HFFc6 (cell line): ENCODE measurements at regions not wholly inside any gene's neighbourhood (a gene's known extent, or its start where the extent isn't known, plus 50 kb on each side); places are given as distances from the start of the nearest gene placed in this dataset.

ENCODE experiments used
- DNase-seq: peaks from one replicate; pipeline ENCODE4 v3.0.0-alpha.2; 2018
- H3K27ac Mint-ChIP-seq: 2 replicates; pipeline ENCODE4 v1.8.0; 2020; ENCODE audit warnings: mild to moderate bottlenecking, mixed read lengths
- H3K27me3 Mint-ChIP-seq: 2 replicates; pipeline ENCODE4 v1.8.0; 2021; ENCODE audit warnings: mild to moderate bottlenecking, moderate library complexity, mixed read lengths; ENCODE audit not compliant: insufficient read depth
- H3K36me3 Mint-ChIP-seq: 2 replicates; pipeline ENCODE4 v1.8.0; 2021; ENCODE audit warnings: low read depth, mixed read lengths
- H3K4me1 Mint-ChIP-seq: 2 replicates; pipeline ENCODE4 v1.8.0; 2020; ENCODE audit warnings: low read depth, mixed read lengths
- H3K4me3 Mint-ChIP-seq: 2 replicates; pipeline ENCODE4 v1.8.0; 2020; ENCODE audit warnings: mild to moderate bottlenecking, moderate library complexity, mixed read lengths
- H3K9me3 Mint-ChIP-seq: 2 replicates; pipeline ENCODE4 v1.8.0; 2020; ENCODE audit warnings: mild to moderate bottlenecking, mixed read lengths
- TF ChIP-seq, protein P1 (sequence below): fragments of 200-600 bp; sonication (generic); IDR thresholded peaks from 2 replicates; pipeline ENCODE4 v1.5.0; 2021; ENCODE audit warnings: antibody characterized with exemption, mild to moderate bottlenecking

DNA sequence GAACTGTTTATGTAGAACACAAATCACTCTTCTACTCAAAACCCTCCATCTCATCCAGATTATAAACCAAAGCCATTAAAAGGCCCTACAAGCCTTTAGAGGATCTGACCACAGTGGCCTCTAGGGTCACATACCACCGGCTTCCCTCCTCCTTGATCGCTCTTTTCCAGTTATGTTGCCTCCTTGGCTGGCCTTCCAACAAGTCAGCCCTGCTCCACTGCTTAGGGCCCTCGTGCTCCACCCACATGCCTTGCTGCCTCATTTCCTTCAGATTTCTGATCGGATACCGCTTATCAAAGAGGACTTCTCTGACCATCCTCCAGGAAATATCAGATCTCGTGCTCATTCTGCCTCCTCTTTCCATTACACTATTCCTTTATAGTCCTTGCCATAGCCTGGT, 139.4 kb upstream of the RAI14 start:
- no peak for DNase-seq
- no peaks in the 10 kb centered on the region for H3K9me3 Mint-ChIP-seq
- H3K4me3 Mint-ChIP-seq, result no peak overlapping the region
- no peaks in the 10 kb centered on the region for H3K36me3 Mint-ChIP-seq
- H3K4me1 Mint-ChIP-seq, result peaks cover 55% of the 10 kb centered on the region
- TF ChIP-seq, protein P1, sequence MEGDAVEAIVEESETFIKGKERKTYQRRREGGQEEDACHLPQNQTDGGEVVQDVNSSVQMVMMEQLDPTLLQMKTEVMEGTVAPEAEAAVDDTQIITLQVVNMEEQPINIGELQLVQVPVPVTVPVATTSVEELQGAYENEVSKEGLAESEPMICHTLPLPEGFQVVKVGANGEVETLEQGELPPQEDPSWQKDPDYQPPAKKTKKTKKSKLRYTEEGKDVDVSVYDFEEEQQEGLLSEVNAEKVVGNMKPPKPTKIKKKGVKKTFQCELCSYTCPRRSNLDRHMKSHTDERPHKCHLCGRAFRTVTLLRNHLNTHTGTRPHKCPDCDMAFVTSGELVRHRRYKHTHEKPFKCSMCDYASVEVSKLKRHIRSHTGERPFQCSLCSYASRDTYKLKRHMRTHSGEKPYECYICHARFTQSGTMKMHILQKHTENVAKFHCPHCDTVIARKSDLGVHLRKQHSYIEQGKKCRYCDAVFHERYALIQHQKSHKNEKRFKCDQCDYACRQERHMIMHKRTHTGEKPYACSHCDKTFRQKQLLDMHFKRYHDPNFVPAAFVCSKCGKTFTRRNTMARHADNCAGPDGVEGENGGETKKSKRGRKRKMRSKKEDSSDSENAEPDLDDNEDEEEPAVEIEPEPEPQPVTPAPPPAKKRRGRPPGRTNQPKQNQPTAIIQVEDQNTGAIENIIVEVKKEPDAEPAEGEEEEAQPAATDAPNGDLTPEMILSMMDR, result no peak
- H3K27ac Mint-ChIP-seq, result no peak overlapping the region
- no peaks in the 10 kb centered on the region for H3K27me3 Mint-ChIP-seq

DNA sequence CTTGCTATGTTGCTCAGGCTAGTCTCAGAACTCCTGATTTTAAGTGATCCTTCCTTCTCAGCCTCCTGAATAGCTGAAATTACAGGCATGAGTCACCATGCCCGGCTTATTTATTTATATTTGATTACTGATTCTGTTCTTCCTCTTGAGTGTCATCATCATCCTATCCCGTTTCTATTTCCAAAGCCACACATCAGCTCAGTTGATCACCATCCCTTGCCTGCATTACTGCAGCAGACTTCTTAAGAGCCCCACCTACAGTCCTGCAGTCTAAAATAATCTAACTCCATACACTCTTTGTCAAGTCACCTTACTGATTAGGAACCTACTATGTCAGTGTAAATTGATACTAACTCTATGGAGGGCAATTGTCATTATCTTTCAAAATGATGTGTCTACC, 138.9 kb upstream of the RAI14 start:
- Mint-ChIP-seq H3K36me3 (no peaks in the 10 kb centered on the region), H3K9me3 (no peaks in the 10 kb centered on the region), H3K4me3 (no peak overlapping the region), H3K4me1 (peaks cover 55% of the 10 kb centered on the region), H3K27ac (no peak overlapping the region), H3K27me3 (no peaks in the 10 kb centered on the region)
- peak; percentile 45 for DNase-seq
- TF ChIP-seq, protein P1, result no peak

DNA sequence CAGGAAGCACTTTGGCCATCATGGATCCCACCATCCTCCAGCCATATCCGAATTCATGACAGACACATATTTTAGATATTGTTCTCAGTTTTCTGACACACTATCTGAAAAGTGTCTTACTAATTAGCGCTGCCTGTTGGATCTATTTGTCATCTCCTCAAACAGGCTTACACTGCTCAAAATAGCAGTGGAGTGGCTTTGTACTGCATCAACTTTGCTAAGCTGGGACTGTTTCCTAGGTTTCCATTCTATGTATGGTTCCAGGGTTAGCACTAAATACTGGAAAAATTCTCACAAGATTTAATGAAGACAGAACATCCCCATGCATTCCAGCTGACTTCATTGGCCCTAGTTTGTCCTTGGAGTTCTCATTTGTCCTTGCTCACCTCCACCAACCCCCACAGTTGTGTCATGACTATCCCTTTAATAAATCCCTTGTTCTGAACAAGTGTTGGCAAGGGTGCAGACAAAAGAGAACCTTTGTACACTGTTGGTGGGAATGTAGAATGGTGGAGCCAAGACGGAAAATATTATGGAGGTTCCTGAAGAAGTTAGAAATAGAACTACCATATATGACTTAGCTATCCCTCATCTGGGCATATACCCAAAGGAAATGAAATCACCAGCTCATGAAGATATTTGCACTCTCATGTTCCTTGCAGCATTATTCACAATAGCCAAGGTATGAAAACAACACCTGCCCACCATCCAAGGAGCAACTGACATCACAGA, 136.5 kb upstream of the RAI14 start:
- Mint-ChIP-seq H3K4me1 (peaks cover 77% of the 10 kb centered on the region), H3K9me3 (no peaks in the 10 kb centered on the region), H3K36me3 (no peaks in the 10 kb centered on the region), H3K27me3 (no peaks in the 10 kb centered on the region), H3K4me3 (no peak overlapping the region), H3K27ac (peak overlapping the region; percentile 65)
- peak; percentile 32 for DNase-seq
- TF ChIP-seq, protein P1, result peak; percentile 35

DNA sequence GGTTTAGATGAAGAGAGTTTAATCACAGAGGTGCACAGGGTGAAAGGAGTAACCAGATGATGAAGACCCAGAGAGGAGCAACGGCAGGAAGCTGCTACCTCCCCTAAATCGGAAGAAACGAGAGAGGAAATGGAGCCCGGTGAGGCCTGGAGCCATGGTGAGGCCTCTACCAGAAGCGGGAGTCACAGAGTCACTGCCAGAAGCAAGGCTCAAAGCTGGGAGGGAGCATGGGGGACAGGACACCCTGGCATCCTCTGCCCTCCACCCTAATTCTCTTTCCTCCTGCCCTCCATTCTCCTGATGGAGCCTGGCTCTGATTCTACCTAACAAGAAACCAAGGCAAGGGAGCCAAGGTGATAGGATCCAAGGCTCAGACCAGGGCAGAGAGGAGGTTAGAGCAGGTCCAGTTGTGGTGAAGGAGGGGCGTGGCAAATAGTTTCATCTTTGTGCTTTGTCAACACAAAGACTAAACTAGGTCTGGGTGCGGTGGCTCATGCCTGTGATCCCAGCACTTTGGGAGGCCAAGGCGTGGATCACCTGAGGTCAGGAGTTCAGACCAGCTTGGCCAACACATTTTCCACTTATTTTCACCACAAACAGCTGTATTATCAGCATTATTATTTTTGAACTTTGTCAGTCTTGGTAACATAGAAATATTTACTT, 134.4 kb upstream of the RAI14 start:
- Mint-ChIP-seq H3K4me1 (peaks cover 73% of the 10 kb centered on the region), H3K27me3 (no peaks in the 10 kb centered on the region), H3K36me3 (no peaks in the 10 kb centered on the region), H3K9me3 (no peaks in the 10 kb centered on the region), H3K27ac (peak overlapping the region; percentile 47), H3K4me3 (no peak overlapping the region)
- TF ChIP-seq, protein P1, result no peak
- DNase-seq, result no peak

DNA sequence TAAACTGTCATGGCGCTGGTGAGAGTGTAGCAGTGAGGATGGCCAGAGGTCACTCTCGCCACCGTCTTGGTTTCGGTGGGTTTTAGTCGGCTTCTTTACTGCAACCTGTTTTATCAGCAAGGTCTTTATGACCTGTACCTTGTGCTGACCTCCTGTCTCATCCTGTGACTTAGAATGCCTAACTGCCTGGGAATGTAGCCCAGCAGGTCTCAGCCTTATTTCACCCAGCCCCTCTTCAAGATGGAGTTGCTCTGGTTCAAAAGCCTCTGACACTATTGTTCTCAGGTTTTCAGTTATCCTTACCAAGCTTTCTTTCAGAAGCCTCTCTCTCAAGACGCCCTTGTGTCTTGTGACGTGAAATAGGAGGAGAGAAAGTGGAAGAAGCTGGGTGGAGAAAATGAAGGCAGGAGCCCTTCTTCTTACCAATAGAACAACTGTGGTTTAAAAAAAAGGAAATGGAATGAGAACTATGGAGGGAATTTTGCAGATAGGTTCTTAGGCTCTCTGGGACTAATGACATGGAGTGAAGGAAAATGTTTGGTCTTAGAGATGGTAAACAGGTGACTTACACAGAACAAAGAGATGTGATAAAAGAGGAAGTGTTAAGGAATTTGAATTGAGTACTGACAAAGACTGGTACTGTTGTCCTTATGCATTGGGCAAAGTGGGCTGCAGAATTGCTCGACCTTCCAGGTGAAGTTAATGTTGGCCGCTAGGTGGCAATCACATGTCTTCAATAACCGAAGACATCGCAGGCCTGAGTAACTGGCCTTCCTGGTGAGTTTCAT, 133.3 kb upstream of the RAI14 start:
- Mint-ChIP-seq H3K9me3 (no peaks in the 10 kb centered on the region), H3K27me3 (no peaks in the 10 kb centered on the region), H3K4me1 (peaks cover 63% of the 10 kb centered on the region), H3K27ac (peak overlapping the region; percentile 12), H3K36me3 (no peaks in the 10 kb centered on the region), H3K4me3 (no peak overlapping the region)
- DNase-seq, result peak; percentile 81
- TF ChIP-seq, protein P1, result peak; percentile 94
